ENCODE measurements at regions not wholly inside any gene's neighbourhood (a gene's known extent, or its start where the extent isn't known, plus 50 kb on each side); places are given as distances from the start of the nearest gene placed in this dataset.

DNA sequence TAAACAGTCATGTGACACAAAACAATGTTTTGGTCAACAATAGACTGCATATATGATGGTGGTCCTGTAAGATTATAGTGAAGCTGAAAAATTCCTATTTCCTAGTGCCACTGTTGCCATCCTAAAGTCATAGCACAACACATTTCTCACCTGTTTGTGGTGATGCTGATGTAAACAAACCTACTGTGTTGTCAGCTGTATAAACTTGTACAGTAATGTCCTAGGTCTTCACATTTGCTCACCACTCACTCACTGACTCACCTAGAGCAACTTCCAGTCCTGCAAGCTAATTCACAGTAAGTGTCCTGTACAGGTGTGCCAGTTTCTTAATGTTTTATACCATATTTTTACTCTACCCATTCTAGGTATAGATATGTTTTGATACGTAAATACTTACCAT lies 326.1 kb upstream of the USP24 start:
- no peak for TF ChIP-seq CHD1 (IDR thresholded peaks at IDR 0.05; ENCODE audit: low read depth, low read length)
- TF ChIP-seq CREB1 (IDR thresholded peaks at IDR 0.05): no peak
